Heart left ventricle (tissue), 13 donors: ENCODE measurements at regions not wholly inside any gene's neighbourhood (a gene's known extent, or its start where the extent isn't known, plus 50 kb on each side); places are given as distances from the start of the nearest gene placed in this dataset.

ENCODE experiments used
- POLR2A ChIP-seq, 2 donors: fragments of 450-650 bp; IDR thresholded peaks; one replicate each; pipeline ENCODE4 v1.6.1; 2017; ENCODE audit warnings: antibody characterized with exemption in 2 of 2, mild to moderate bottlenecking in 2 of 2, moderate library complexity in 2 of 2
- TF ChIP-seq, protein P1 (sequence below), 12 donors: fragments of 200-600 bp; sonication (generic) in 4 of 12; IDR thresholded peaks; one replicate each; pipeline versions ENCODE4 v1.5.0 to v1.8.0; 2018 to 2022; ENCODE audit warnings: antibody characterized with exemption in 12 of 12, mild to moderate bottlenecking in 5 of 12
- donor health status: ischemic (EF 13 %, LVEDD 7.1; RV severe dilation, severe dysfunction).
- donor health status: DM: no; HTN: yes; CAD: no.
- donor health status: DM: no; HTN: no; CAD: no.
- donor health status: ischemic (EF 25% LVEDD 6.9; RV normal size, moderate dysfunction).
- donor health status: ischemic (EF 25% LVEDD 5.7; RV mildly dilated, moderate dysfunction).
- donor health status: ischemic (EF 35%, LVEDD 5.7; RV mildly dilated, moderate dysfunction).
- donor health status: nonischemic (EF 11% LVEDD 7.7; RV severe dilation, severe dysfunction).
- donor health status: DM: yes; HTN: yes; CAD: no.
- donor health status: PGD.
- donor health status: ischemic (EF 29% LVEDD 5.4; RV normal size, mild dysfunction).
- donor health status: nonischemic (EF 23%, LVEDD 6.1; RV moderate dilation, normal function).

DNA sequence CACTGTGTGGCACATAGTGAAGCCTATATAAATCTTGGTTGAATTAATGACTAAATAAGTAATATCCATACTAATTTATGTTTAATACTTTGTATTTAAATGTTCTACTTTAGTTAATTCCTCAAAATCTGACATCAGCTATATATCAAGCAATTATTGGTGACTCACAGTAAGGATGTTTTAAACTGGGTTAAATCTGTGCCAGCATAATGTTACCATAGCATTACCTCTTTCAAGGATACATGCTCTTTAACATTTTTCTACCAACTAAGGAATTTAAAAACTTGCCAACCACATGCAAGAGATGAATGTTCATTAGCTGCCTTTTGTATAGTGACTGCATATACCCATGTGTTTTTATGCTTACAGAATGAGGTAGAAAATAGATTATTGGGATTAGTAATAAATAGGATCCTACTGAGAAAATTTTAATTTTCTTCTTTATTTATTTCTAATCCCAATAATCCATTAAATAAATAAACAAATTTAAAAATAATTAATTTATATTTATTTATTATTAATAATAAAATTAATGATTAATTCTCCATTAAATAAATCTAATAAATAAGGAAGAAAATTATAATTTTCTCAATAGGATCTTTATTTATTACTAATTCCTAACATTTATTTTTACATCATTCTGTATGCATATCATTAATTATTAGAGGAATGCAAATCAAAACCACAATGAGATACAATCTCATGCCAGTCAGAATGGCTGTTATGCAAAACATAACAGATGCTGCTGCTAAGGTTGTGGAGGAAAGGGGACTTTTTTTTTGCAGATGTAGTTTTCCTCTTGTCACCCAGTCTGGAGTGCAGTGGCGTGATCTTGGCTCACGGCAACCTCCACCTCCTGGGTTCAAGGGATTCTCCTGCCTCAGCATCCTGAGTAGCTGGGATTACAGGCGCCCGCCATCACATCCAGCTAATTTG is 410.7 kb upstream of the DSEL start:
- TF ChIP-seq, protein P1, sequence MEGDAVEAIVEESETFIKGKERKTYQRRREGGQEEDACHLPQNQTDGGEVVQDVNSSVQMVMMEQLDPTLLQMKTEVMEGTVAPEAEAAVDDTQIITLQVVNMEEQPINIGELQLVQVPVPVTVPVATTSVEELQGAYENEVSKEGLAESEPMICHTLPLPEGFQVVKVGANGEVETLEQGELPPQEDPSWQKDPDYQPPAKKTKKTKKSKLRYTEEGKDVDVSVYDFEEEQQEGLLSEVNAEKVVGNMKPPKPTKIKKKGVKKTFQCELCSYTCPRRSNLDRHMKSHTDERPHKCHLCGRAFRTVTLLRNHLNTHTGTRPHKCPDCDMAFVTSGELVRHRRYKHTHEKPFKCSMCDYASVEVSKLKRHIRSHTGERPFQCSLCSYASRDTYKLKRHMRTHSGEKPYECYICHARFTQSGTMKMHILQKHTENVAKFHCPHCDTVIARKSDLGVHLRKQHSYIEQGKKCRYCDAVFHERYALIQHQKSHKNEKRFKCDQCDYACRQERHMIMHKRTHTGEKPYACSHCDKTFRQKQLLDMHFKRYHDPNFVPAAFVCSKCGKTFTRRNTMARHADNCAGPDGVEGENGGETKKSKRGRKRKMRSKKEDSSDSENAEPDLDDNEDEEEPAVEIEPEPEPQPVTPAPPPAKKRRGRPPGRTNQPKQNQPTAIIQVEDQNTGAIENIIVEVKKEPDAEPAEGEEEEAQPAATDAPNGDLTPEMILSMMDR (IDR thresholded peaks at IDR 0.05): no peak
- no peak for TF ChIP-seq POLR2A (IDR thresholded peaks at IDR 0.05)
